Tibial nerve (tissue), 4 donors: ENCODE measurements at regions not wholly inside any gene's neighbourhood (a gene's known extent, or its start where the extent isn't known, plus 50 kb on each side); places are given as distances from the start of the nearest gene placed in this dataset.

Experiments
- DNase-seq, 2 donors: peaks; one replicate each; pipeline ENCODE4 v3.0.0-alpha.2; 2019; ENCODE audit warnings: low spot score in 2 of 2
- H3K27ac ChIP-seq, 4 donors: fragments of 200-600 bp; sonication (generic) in 3 of 4; one replicate each; pipeline ENCODE4 v1.5.1; 2017 to 2019; ENCODE audit warnings: mild to moderate bottlenecking in 1 of 4
- H3K27me3 ChIP-seq, 2 donors: fragments of 200-600 bp; sonication (generic) in 1 of 2; one replicate each; pipeline versions ENCODE4 v1.5.1 to v1.6.0; 2017 to 2019
- H3K36me3 ChIP-seq, 3 donors: fragments of 200-600 bp; sonication (generic); one replicate each; pipeline ENCODE4 v1.5.1; 2018 to 2019
- H3K4me1 ChIP-seq, 4 donors: fragments of 200-600 bp; sonication (generic) in 3 of 4; one replicate each; pipeline ENCODE4 v1.5.1; 2017 to 2019
- H3K4me3 ChIP-seq, 4 donors: fragments of 200-600 bp; sonication (generic) in 3 of 4; one replicate each; pipeline ENCODE4 v1.5.1; 2017 to 2019; ENCODE audit warnings: mild to moderate bottlenecking in 1 of 4, moderate library complexity in 1 of 4
- H3K9me3 ChIP-seq, 4 donors: fragments of 200-600 bp; sonication (generic) in 3 of 4; one replicate each; pipeline ENCODE4 v1.5.1; 2017 to 2019
- EP300 ChIP-seq, 2 donors: sonication (generic); formaldehyde crosslinking; IDR thresholded peaks; one replicate each; pipeline ENCODE4 v1.6.1; 2017; ENCODE audit warnings: antibody characterized with exemption in 2 of 2, mild to moderate bottlenecking in 1 of 2
- POLR2A ChIP-seq, 2 donors: fragments of 450-650 bp; IDR thresholded peaks; one replicate each; pipeline ENCODE4 v1.6.1; 2017; ENCODE audit warnings: antibody characterized with exemption in 2 of 2, mild to moderate bottlenecking in 2 of 2, moderate library complexity in 2 of 2
- WGBS, 2 donors: methylation state at CpG; one replicate each; pipeline ENCODE4 v1.1.5; 2018; 5-methylcytosine and 5-hydroxymethylcytosine counted together
- TF ChIP-seq, protein P1 (sequence below), 5 experiments: fragments of 200-600 bp in 3 of 5; fragments of 450-650 bp in 2 of 5; sonication (generic) in 3 of 5; IDR thresholded peaks; one replicate each; pipeline ENCODE4 v1.5.1; 2016 to 2019; ENCODE audit warnings: antibody characterized with exemption in 5 of 5, mild to moderate bottlenecking in 3 of 5, moderate library complexity in 2 of 5

DNA sequence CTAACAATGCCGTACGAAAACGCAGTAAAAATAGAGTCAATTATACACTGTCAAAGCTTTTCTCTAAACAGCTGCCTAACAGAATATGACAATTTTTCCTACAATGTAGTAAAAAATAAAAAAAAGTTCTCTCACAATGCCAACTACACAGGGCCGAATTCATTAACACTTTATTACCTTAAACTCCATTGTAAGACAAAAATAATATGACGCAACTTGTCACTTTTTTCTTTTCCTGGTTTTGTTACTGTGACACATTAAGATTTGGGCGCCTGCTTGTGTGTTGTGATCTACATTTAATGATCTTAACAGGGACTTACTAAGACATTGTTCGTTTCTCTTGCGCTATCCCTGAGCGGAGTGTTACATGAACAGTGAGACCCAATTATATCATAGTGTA lies 204.1 kb downstream of the INSC start:
- H3K27ac ChIP-seq, result no peak overlapping the region
- no peak for TF ChIP-seq EP300 (IDR thresholded peaks at IDR 0.05)
- TF ChIP-seq, protein P1, sequence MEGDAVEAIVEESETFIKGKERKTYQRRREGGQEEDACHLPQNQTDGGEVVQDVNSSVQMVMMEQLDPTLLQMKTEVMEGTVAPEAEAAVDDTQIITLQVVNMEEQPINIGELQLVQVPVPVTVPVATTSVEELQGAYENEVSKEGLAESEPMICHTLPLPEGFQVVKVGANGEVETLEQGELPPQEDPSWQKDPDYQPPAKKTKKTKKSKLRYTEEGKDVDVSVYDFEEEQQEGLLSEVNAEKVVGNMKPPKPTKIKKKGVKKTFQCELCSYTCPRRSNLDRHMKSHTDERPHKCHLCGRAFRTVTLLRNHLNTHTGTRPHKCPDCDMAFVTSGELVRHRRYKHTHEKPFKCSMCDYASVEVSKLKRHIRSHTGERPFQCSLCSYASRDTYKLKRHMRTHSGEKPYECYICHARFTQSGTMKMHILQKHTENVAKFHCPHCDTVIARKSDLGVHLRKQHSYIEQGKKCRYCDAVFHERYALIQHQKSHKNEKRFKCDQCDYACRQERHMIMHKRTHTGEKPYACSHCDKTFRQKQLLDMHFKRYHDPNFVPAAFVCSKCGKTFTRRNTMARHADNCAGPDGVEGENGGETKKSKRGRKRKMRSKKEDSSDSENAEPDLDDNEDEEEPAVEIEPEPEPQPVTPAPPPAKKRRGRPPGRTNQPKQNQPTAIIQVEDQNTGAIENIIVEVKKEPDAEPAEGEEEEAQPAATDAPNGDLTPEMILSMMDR (IDR thresholded peaks at IDR 0.05), result no peak
- TF ChIP-seq POLR2A (IDR thresholded peaks at IDR 0.05), result no peak
- no peaks in the 10 kb centered on the region for H3K36me3 ChIP-seq
- DNase-seq, result no peak
- no peaks in the 10 kb centered on the region for H3K27me3 ChIP-seq
- H3K9me3 ChIP-seq, result no peaks in the 10 kb centered on the region
- H3K4me3 ChIP-seq, result no peak overlapping the region
- H3K4me1 ChIP-seq, result no peaks in the 10 kb centered on the region
- 69 to 70% methylated on average over 9 of the region's 9 CpGs for WGBS, 2 donors

DNA sequence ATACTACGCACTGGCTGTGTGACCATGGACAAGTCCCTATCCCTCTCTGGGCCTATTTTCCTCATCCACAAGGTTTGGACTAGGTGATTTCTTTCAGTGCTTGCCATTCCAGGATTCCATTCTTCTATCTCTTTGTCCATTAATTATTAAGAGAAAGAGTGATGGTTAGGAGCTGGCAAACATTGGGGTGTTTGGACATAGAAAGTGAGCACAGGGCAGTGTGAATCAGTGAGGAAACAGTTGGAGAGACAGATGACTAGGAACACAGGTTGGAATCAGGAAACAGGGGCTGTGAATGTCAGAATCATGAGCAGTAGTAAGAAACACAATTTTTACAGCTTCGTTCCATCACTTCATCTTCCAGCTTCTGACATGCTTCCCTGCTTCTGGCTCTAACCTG lies 211.8 kb downstream of the INSC start:
- WGBS, 2 donors, result 88 to 89% methylated on average over 2 of the region's 2 CpGs
- TF ChIP-seq EP300 (IDR thresholded peaks at IDR 0.05), result no peak
- TF ChIP-seq, protein P1 (IDR thresholded peaks at IDR 0.05), result no peak
- no peak for DNase-seq
- Histone ChIP-seq H3K9me3 (no peaks in the 10 kb centered on the region), H3K4me1 (no peaks in the 10 kb centered on the region), H3K4me3 (no peak overlapping the region), H3K36me3 (no peaks in the 10 kb centered on the region), H3K27ac (no peak overlapping the region), H3K27me3 (no peaks in the 10 kb centered on the region)

- 36 to 39% methylated on average over 4 of the region's 4 CpGs for WGBS, 2 donors
- Histone ChIP-seq H3K9me3 (no peaks in the 10 kb centered on the region), H3K27me3 (no peaks in the 10 kb centered on the region), H3K27ac (no peak overlapping the region), H3K36me3 (no peaks in the 10 kb centered on the region), H3K4me1 (no peaks in the 10 kb centered on the region), H3K4me3 (no peak overlapping the region)
- TF ChIP-seq, protein P1 (IDR thresholded peaks at IDR 0.05), result peak; percentile 36 to 67 (median 50)
- TF ChIP-seq POLR2A (IDR thresholded peaks at IDR 0.05), result no peak
- TF ChIP-seq EP300 (IDR thresholded peaks at IDR 0.05), result no peak
- peak; percentile 39 to 69 for DNase-seq
Observed at GRCh38 chr11:15327786-15328231, 213.1 kb downstream of the INSC start.

GRCh38 chr11:15333407-15333806 lies 218.7 kb downstream of the INSC start:
- H3K9me3 ChIP-seq, result no peaks in the 10 kb centered on the region
- no peaks in the 10 kb centered on the region for H3K36me3 ChIP-seq
- no peak overlapping the region for H3K4me3 ChIP-seq
- no peak overlapping the region for H3K27ac ChIP-seq
- TF ChIP-seq EP300 (IDR thresholded peaks at IDR 0.05), result no peak
- TF ChIP-seq, protein P1 (IDR thresholded peaks at IDR 0.05), result no peak
- 60 to 73% methylated on average over 1 of the region's 1 CpG for WGBS, 2 donors
- DNase-seq, result no peak
- H3K4me1 ChIP-seq, result no peaks in the 10 kb centered on the region
- H3K27me3 ChIP-seq, result no peaks in the 10 kb centered on the region

GRCh38 chr11:15334766-15335165 lies 220.0 kb downstream of the INSC start:
- no peak for DNase-seq
- Histone ChIP-seq H3K4me1 (no peaks in the 10 kb centered on the region), H3K4me3 (no peak overlapping the region), H3K27me3 (no peaks in the 10 kb centered on the region), H3K27ac (no peak overlapping the region), H3K36me3 (no peaks in the 10 kb centered on the region), H3K9me3 (peaks cover 0 to 6% (median 0%) of the 10 kb centered on the region in 4 donors)
- WGBS, 2 donors, result 71 to 77% methylated on average over 3 of the region's 3 CpGs
- TF ChIP-seq POLR2A (IDR thresholded peaks at IDR 0.05) (no peak), EP300 (IDR thresholded peaks at IDR 0.05) (no peak)
- TF ChIP-seq, protein P1 (IDR thresholded peaks at IDR 0.05), result no peak
